ENCODE measurements at regions not wholly inside any gene's neighbourhood (a gene's known extent, or its start where the extent isn't known, plus 50 kb on each side); places are given as distances from the start of the nearest gene placed in this dataset. TPM values are rescaled to one million over a fixed set of nuclear protein-coding genes. Genes with fewer than 3 reads are reported as not detected.

Small RNA genes in the stretch of these regions (small RNA-seq; reads per million reads assigned to genes)
- not detected for gene AC013410.2
